Mesenchymal stem cell (in vitro differentiated cells and primary cell): ENCODE measurements at regions not wholly inside any gene's neighbourhood (a gene's known extent, or its start where the extent isn't known, plus 50 kb on each side); places are given as distances from the start of the nearest gene placed in this dataset.

ENCODE experiments used
- DNase-seq: peaks from one replicate; pipeline ENCODE4 v3.0.0-alpha.2; 2013
- H2AFZ ChIP-seq: one replicate; pipeline ENCODE4 v1.6.1; 2013; ENCODE audit warnings: low read depth, mild to moderate bottlenecking, control low read depth, inconsistent platforms, low read length, moderate library complexity
- H2AK5ac ChIP-seq: 2 replicates; pipeline ENCODE4 v1.6.1; 2013; ENCODE audit warnings: low read length, moderate library complexity, mild to moderate bottlenecking, inconsistent platforms; ENCODE audit not compliant: severe bottlenecking
- H2BK120ac ChIP-seq: one replicate; pipeline ENCODE4 v1.6.1; 2013; ENCODE audit warnings: low read depth, mild to moderate bottlenecking, inconsistent platforms, low read length, moderate library complexity
- H2BK12ac ChIP-seq, 2 experiments: one replicate each; pipeline ENCODE4 v1.6.1; 2013; ENCODE audit warnings: inconsistent platforms in 2 of 2, low read length in 2 of 2, mild to moderate bottlenecking in 2 of 2, moderate library complexity in 2 of 2, control low read depth in 1 of 2
- H2BK15ac ChIP-seq: one replicate; pipeline ENCODE4 v1.6.1; 2013; ENCODE audit warnings: mild to moderate bottlenecking, low read depth, inconsistent platforms; ENCODE audit not compliant: poor library complexity, severe bottlenecking
- H2BK5ac ChIP-seq: 2 replicates; pipeline ENCODE4 v1.6.1; 2013; ENCODE audit warnings: low read depth, mild to moderate bottlenecking, low read length, control low read depth, inconsistent platforms; ENCODE audit not compliant: poor library complexity, severe bottlenecking
- H3K14ac ChIP-seq, 2 experiments: one replicate each; pipeline ENCODE4 v1.6.1; 2013; ENCODE audit warnings: inconsistent platforms in 2 of 2, low read length in 2 of 2, control low read depth in 1 of 2, mild to moderate bottlenecking in 1 of 2, moderate library complexity in 1 of 2
- H3K18ac ChIP-seq, 2 experiments: one replicate each; pipeline ENCODE4 v1.6.1; 2013; ENCODE audit warnings: inconsistent platforms in 2 of 2, low read length in 2 of 2, control low read depth in 1 of 2, low read depth in 1 of 2, mild to moderate bottlenecking in 1 of 2
- H3K23ac ChIP-seq, 2 experiments: one replicate each; pipeline ENCODE4 v1.6.1; 2013; ENCODE audit warnings: inconsistent platforms in 2 of 2, low read length in 2 of 2, mild to moderate bottlenecking in 2 of 2, moderate library complexity in 2 of 2, control low read depth in 1 of 2
- H3K27ac ChIP-seq: 2 replicates; pipeline ENCODE4 v1.5.1; 2013; ENCODE audit warnings: mild to moderate bottlenecking, moderate library complexity, low read length, control low read depth, inconsistent platforms; ENCODE audit not compliant: poor library complexity, severe bottlenecking
- H3K27me3 ChIP-seq, 2 experiments: 2 replicates each; pipeline versions ENCODE4 v1.6.1 to v1.7.0; 2013; ENCODE audit warnings: low read length in 2 of 2, mild to moderate bottlenecking in 2 of 2, moderate library complexity in 2 of 2, control low read depth in 1 of 2, inconsistent platforms in 1 of 2; ENCODE audit not compliant: control insufficient read depth in 1 of 2, insufficient read depth in 1 of 2
- H3K36me3 ChIP-seq, 2 experiments: 2 replicates each; pipeline versions ENCODE4 v1.6.1 to v1.7.0; 2013; ENCODE audit warnings: low read length in 2 of 2, control low read depth in 1 of 2, inconsistent platforms in 1 of 2, low read depth in 1 of 2, mild to moderate bottlenecking in 1 of 2; ENCODE audit not compliant: insufficient read depth in 2 of 2, control insufficient read depth in 1 of 2
- H3K4ac ChIP-seq, 2 experiments: one replicate each; pipeline ENCODE4 v1.6.1; 2013; ENCODE audit warnings: inconsistent platforms in 2 of 2, low read length in 2 of 2, mild to moderate bottlenecking in 2 of 2, moderate library complexity in 2 of 2, control low read depth in 1 of 2, low read depth in 1 of 2
- H3K4me1 ChIP-seq: 2 replicates; pipeline ENCODE4 v1.6.1; 2013; ENCODE audit warnings: low read depth, low read length, control low read depth; ENCODE audit not compliant: control insufficient read depth, insufficient read depth
- H3K4me2 ChIP-seq: 2 replicates; pipeline ENCODE4 v1.6.1; 2013; ENCODE audit warnings: low read length, mild to moderate bottlenecking, inconsistent platforms; ENCODE audit not compliant: poor library complexity, severe bottlenecking
- H3K4me3 ChIP-seq, 2 experiments: 2 replicates each; pipeline versions ENCODE4 v1.5.1 to v1.7.0; 2013; ENCODE audit warnings: low read length in 2 of 2, mild to moderate bottlenecking in 2 of 2, control low read depth in 1 of 2, low read depth in 1 of 2; ENCODE audit not compliant: insufficient read depth in 1 of 2
- H3K79me1 ChIP-seq: replicated peaks from 2 replicates; pipeline ENCODE4 v1.6.1; 2013; ENCODE audit warnings: mild to moderate bottlenecking, control low read depth, low read length, inconsistent platforms; ENCODE audit not compliant: poor library complexity, severe bottlenecking
- H3K9ac ChIP-seq: 2 replicates; pipeline ENCODE4 v1.7.0; 2013; ENCODE audit warnings: mild to moderate bottlenecking, low read length, moderate library complexity
- H3K9me3 ChIP-seq: 2 replicates; pipeline ENCODE4 v1.7.0; 2013; ENCODE audit warnings: mild to moderate bottlenecking, low read length; ENCODE audit not compliant: control insufficient read depth
- H4K8ac ChIP-seq: one replicate; pipeline ENCODE4 v1.6.1; 2013; ENCODE audit warnings: inconsistent platforms, mild to moderate bottlenecking, low read length, moderate library complexity
- H4K91ac ChIP-seq: one replicate; pipeline ENCODE4 v1.6.1; 2013; ENCODE audit warnings: mild to moderate bottlenecking, low read length, inconsistent platforms
- WGBS: methylation state at CpG from one replicate; pipeline ENCODE4 v1.1.7; 2013; ENCODE audit warnings: mixed read lengths; 5-methylcytosine and 5-hydroxymethylcytosine counted together

- Histone ChIP-seq H3K27me3 (peaks cover 0 to 13% of the 10 kb centered on the region in 2 experiments), H3K9me3 (no peaks in the 10 kb centered on the region), H3K18ac (no peak overlapping the region), H3K36me3 (no peaks in the 10 kb centered on the region), H2AK5ac (no peak overlapping the region), H2BK15ac (no peak overlapping the region), H3K79me1 (no peaks in the 10 kb centered on the region), H3K23ac (no peak overlapping the region), H3K9ac (no peak overlapping the region), H3K27ac (no peak overlapping the region), H2AFZ (no peak overlapping the region), H2BK12ac (no peak overlapping the region), H3K14ac (no peak overlapping the region), H4K91ac (no peak overlapping the region), H2BK5ac (no peak overlapping the region), H3K4me3 (no peak overlapping the region), H3K4me2 (no peak overlapping the region), H2BK120ac (no peak overlapping the region), H4K8ac (no peak overlapping the region), H3K4me1 (no peaks in the 10 kb centered on the region), H3K4ac (no peak overlapping the region)
- WGBS = 74% methylated on average over 4 of the region's 4 CpGs
- DNase-seq = no peak
Observed at GRCh38 chr14:36001936-36002335, 174.6 kb downstream of the PTCSC3 start.

- Histone ChIP-seq H3K9ac (no peak overlapping the region), H3K4me1 (no peaks in the 10 kb centered on the region), H3K79me1 (no peaks in the 10 kb centered on the region), H2BK12ac (no peak overlapping the region), H4K91ac (no peak overlapping the region), H2AK5ac (no peak overlapping the region), H2BK5ac (no peak overlapping the region), H4K8ac (no peak overlapping the region), H3K23ac (no peak overlapping the region), H3K36me3 (no peaks in the 10 kb centered on the region), H2BK15ac (no peak overlapping the region), H2AFZ (no peak overlapping the region), H2BK120ac (no peak overlapping the region), H3K4me3 (no peak overlapping the region), H3K4ac (no peak overlapping the region), H3K4me2 (no peak overlapping the region), H3K18ac (no peak overlapping the region), H3K9me3 (no peaks in the 10 kb centered on the region), H3K27ac (no peak overlapping the region), H3K14ac (no peak overlapping the region), H3K27me3 (peaks cover 0 to 6% of the 10 kb centered on the region in 2 experiments)
- DNase-seq = no peak
- 85% methylated on average over 5 of the region's 5 CpGs for WGBS
Observed at GRCh38 chr14:35999294-35999693, 173.2 kb downstream of the BRMS1L start.

- no peaks in the 10 kb centered on the region for H3K9me3 ChIP-seq
- H4K91ac ChIP-seq = no peak overlapping the region
- H3K4ac ChIP-seq = no peak overlapping the region
- H2AK5ac ChIP-seq = no peak overlapping the region
- H3K18ac ChIP-seq = no peak overlapping the region
- H2BK15ac ChIP-seq = no peak overlapping the region
- no peak overlapping the region for H3K14ac ChIP-seq
- H2AFZ ChIP-seq = no peak overlapping the region
- no peaks in the 10 kb centered on the region for H3K79me1 ChIP-seq
- 89% methylated on average over 12 of the region's 12 CpGs for WGBS
- DNase-seq = no peak
- H3K4me1 ChIP-seq = no peaks in the 10 kb centered on the region
- H3K27me3 ChIP-seq = peaks cover 0 to 6% of the 10 kb centered on the region in 2 experiments
- H3K36me3 ChIP-seq = no peaks in the 10 kb centered on the region
- no peak overlapping the region for H2BK12ac ChIP-seq
- H3K4me2 ChIP-seq = no peak overlapping the region
- no peak overlapping the region for H2BK5ac ChIP-seq
- no peak overlapping the region for H3K23ac ChIP-seq
- no peak overlapping the region for H2BK120ac ChIP-seq
- no peak overlapping the region for H3K4me3 ChIP-seq
- H3K9ac ChIP-seq = no peak overlapping the region
- no peak overlapping the region for H4K8ac ChIP-seq
- H3K27ac ChIP-seq = no peak overlapping the region
Observed at GRCh38 chr14:35998303-35998702, 172.2 kb downstream of the BRMS1L start.

- no peak overlapping the region for H3K4me3 ChIP-seq
- no peak overlapping the region for H3K23ac ChIP-seq
- H3K4ac ChIP-seq = no peak overlapping the region
- no peak overlapping the region for H2BK120ac ChIP-seq
- H2BK12ac ChIP-seq = no peak overlapping the region
- no peaks in the 10 kb centered on the region for H3K36me3 ChIP-seq
- H3K9me3 ChIP-seq = no peaks in the 10 kb centered on the region
- H3K27ac ChIP-seq = no peak overlapping the region
- no peak overlapping the region for H2BK15ac ChIP-seq
- H3K27me3 ChIP-seq = peaks cover 0 to 7% of the 10 kb centered on the region in 2 experiments
- H3K9ac ChIP-seq = no peak overlapping the region
- no peak overlapping the region for H2BK5ac ChIP-seq
- no peaks in the 10 kb centered on the region for H3K4me1 ChIP-seq
- no peak overlapping the region for H3K14ac ChIP-seq
- H3K18ac ChIP-seq = no peak overlapping the region
- no peak overlapping the region for H4K91ac ChIP-seq
- H4K8ac ChIP-seq = no peak overlapping the region
- H3K4me2 ChIP-seq = no peak overlapping the region
- no peak for DNase-seq
- H3K79me1 ChIP-seq = no peaks in the 10 kb centered on the region
- WGBS = 94% methylated on average over 3 of the region's 3 CpGs
- H2AK5ac ChIP-seq = no peak overlapping the region
- no peak overlapping the region for H2AFZ ChIP-seq
Observed at GRCh38 chr14:35993684-35993960, 167.5 kb downstream of the BRMS1L start.
